VCaP (cell line): ENCODE measurements at regions not wholly inside any gene's neighbourhood (a gene's known extent, or its start where the extent isn't known, plus 50 kb on each side); places are given as distances from the start of the nearest gene placed in this dataset.

Source experiments
- H3K27ac ChIP-seq: fragments of 450-650 bp; 2 replicates; pipeline ENCODE4 v1.5.1; 2017
- TF ChIP-seq, protein P1 (sequence below): fragments of 450-650 bp; conservative IDR thresholded peaks from 2 replicates; pipeline ENCODE4 v1.5.1; 2017; ENCODE audit warnings: mild to moderate bottlenecking, moderate library complexity

DNA sequence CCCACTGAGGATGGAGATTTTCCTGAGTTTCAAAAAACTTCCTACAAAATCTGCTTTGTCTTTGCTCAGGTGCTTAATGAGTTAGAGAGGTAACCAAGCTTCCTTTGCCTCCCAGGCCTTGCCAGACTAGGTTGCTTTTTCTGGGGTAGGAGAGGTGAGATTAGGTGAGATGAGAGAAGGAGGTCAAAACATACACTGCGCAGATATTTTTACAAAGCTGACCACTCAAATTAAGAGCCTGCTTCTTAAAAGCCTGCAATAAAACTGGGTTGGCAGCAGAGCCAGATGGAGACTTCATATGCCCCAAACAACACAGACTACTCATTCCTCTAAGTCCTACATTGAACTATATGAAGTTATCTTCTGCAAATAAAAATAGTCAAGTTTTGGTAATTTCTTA, 352.5 kb downstream of the NUF2 start:
- no peak overlapping the region for H3K27ac ChIP-seq
- TF ChIP-seq, protein P1, sequence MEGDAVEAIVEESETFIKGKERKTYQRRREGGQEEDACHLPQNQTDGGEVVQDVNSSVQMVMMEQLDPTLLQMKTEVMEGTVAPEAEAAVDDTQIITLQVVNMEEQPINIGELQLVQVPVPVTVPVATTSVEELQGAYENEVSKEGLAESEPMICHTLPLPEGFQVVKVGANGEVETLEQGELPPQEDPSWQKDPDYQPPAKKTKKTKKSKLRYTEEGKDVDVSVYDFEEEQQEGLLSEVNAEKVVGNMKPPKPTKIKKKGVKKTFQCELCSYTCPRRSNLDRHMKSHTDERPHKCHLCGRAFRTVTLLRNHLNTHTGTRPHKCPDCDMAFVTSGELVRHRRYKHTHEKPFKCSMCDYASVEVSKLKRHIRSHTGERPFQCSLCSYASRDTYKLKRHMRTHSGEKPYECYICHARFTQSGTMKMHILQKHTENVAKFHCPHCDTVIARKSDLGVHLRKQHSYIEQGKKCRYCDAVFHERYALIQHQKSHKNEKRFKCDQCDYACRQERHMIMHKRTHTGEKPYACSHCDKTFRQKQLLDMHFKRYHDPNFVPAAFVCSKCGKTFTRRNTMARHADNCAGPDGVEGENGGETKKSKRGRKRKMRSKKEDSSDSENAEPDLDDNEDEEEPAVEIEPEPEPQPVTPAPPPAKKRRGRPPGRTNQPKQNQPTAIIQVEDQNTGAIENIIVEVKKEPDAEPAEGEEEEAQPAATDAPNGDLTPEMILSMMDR, result no peak

DNA sequence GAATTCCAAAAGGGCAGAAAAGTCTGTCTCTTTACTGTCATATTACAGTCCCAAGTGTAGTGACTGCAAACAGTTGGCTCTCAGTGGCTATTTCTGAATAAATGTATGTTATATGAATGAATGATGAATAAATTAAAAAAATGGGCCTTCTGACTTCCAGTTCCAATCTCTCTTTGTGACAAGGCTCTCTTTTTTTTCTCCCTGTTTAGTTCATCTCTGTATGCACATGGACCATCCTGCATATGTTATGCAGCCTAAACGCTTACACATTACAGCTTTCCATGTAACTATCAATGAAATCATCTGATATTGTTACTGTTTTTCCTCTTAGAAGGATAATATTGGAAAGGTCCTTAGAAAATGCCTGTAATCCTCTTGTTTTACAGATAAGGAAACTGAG, 363.0 kb downstream of the NUF2 start:
- H3K27ac ChIP-seq, result no peak overlapping the region
- TF ChIP-seq, protein P1, result no peak

DNA sequence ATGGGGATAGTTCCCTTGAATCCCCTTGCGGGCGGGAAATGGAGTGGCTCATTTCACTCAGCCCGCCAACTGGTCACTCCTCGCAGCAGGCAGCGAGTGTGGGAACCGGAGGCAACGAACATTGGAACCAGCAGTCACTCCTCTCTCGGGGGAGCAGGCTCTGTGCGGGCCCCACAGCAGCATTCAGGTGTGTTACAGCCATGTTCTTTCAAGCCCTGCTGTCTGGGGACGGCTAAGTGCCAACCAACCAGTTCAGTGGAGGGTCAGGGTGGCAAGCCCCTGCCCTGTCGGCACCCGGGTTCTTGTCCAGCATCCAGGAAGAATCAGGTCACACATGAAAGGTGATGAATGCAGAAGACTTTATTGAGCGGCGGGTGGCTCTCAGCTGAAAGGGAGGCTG, 370.5 kb downstream of the NUF2 start:
- TF ChIP-seq, protein P1, result no peak
- no peak overlapping the region for H3K27ac ChIP-seq

DNA sequence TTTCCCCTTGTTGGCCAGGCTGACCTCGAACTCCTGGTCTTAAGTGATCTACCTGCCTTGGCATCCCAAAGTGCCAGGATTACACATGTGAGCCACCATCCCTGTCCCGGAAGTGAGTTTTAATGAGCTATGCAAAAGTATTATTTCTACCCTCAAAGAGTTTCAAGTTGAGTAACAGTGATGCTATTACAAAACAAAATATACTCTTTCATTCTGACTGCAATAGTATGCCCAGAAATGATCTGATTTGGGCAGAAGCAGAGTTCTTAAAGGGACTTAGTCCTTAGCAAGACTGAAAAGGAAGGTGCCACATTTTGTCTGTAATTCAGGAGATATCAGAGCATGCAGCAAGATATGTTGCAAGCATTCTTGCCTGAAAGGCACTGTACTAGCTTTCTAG, 375.4 kb downstream of the NUF2 start:
- no peak overlapping the region for H3K27ac ChIP-seq
- TF ChIP-seq, protein P1, result no peak

DNA sequence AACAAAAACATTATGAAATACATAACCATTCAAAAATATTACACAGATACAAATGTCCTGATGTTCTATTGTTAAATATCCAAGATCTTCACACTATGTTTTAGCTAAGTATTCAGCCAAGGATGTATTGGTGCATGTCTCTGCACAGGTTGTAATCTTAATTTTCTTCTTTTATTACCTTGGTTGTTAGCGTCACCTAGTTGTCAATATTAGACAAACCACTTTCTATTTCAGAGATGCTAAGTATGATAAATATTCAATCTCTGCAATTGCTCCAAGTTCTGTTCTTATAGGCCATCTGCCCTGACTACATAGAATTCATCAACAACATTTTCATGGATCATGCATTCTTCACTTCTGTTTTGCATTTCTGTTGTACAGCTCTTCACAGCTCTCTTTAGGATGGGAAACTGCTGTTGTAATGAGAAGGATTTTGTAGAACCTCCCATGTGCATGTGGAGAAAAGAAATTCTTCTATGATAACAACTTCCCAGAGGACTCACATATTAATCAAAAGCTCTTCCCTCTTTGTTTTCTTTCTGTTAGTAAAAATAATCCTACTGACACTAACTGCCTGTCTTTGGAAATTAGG, 380.1 kb downstream of the NUF2 start:
- TF ChIP-seq, protein P1, result peak; percentile 82
- no peak overlapping the region for H3K27ac ChIP-seq

DNA sequence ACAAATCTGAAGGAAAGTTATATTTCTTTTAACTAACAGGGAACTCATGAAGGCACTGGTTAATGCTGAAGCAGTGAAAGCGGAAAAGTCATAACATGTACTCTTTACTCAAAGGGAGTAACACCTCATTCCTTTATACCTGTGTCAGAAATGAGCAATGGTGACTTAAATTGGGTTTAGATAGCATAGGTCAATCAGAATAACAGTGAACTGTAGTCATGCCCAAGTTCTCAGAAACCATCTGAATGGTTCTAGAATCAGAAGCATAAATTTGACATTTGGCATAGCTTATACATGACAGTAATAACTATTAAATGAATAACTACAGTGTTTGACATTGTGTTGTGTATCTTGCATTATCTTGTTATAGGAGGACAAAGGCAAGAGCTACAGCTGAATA, 382.0 kb downstream of the NUF2 start:
- H3K27ac ChIP-seq, result no peak overlapping the region
- TF ChIP-seq, protein P1, result no peak

DNA sequence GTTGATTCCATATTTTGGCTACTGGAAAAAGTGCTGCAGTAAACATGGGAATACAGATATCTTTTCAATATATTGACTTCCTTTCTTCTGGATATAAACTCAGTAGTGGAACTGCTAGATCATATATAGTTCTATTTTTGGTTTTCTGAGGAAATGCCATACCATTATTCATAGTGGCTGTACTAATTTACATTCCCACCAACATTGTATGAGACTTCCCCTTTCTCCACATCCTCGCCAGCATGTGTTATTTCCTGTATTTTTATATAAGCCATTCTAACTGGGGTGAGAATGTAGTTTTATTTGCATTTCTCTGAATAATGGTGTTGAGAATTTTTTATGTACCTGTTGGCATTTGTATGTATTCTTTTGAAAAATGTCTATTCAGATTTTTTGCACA, 385.2 kb downstream of the NUF2 start:
- no peak overlapping the region for H3K27ac ChIP-seq
- TF ChIP-seq, protein P1, result no peak
